Uterus (tissue), 2 donors: ENCODE measurements at regions not wholly inside any gene's neighbourhood (a gene's known extent, or its start where the extent isn't known, plus 50 kb on each side); places are given as distances from the start of the nearest gene placed in this dataset.

Experiments used
- CTCF ChIP-seq, 4 experiments: fragments of 200-600 bp in 2 of 4; fragments of 450-650 bp in 2 of 4; sonication (generic) in 2 of 4; IDR thresholded peaks; one replicate each; pipeline ENCODE4 v1.5.1; 2016 to 2019; ENCODE audit warnings: antibody characterized with exemption in 4 of 4, mild to moderate bottlenecking in 2 of 4, moderate library complexity in 1 of 4
- POLR2A ChIP-seq, 2 donors: fragments of 450-650 bp; IDR thresholded peaks; one replicate each; pipeline ENCODE4 v1.6.1; 2016; ENCODE audit warnings: antibody characterized with exemption in 2 of 2, mild to moderate bottlenecking in 1 of 2, moderate library complexity in 1 of 2

GRCh38 chr1:5730272-5731109 is 261.7 kb downstream of the NPHP4 start:
- TF ChIP-seq CTCF (IDR thresholded peaks at IDR 0.05) (no peak), POLR2A (IDR thresholded peaks at IDR 0.05) (no peak)
